DOHH2 (cell line): ENCODE measurements at regions not wholly inside any gene's neighbourhood (a gene's known extent, or its start where the extent isn't known, plus 50 kb on each side); places are given as distances from the start of the nearest gene placed in this dataset.

ENCODE experiments used
- H3F3A ChIP-seq: fragments of 200-600 bp; sonication (generic), shearing (Covaris generic); 2 replicates; pipeline ENCODE4 v1.6.0; 2016; ENCODE audit warnings: antibody characterized with exemption, mild to moderate bottlenecking; ENCODE audit not compliant: control insufficient read depth, insufficient read depth
- H3K27ac ChIP-seq: fragments of 200-600 bp; sonication (generic); 2 replicates; pipeline ENCODE4 v1.5.1; 2014; ENCODE audit warnings: low read depth, mild to moderate bottlenecking, low read length, moderate library complexity
- H3K27me3 ChIP-seq: fragments of 200-600 bp; sonication (generic); 2 replicates; pipeline ENCODE4 v1.6.1; 2014; ENCODE audit warnings: mild to moderate bottlenecking, low read length, mixed read lengths; ENCODE audit not compliant: control insufficient read depth
- H3K36me3 ChIP-seq: fragments of 200-600 bp; sonication (generic); 2 replicates; pipeline ENCODE4 v1.6.1; 2014; ENCODE audit warnings: mild to moderate bottlenecking, low read length, moderate library complexity, mixed read lengths; ENCODE audit not compliant: control insufficient read depth
- H3K4me1 ChIP-seq: fragments of 200-600 bp; sonication (generic); 2 replicates; pipeline ENCODE4 v1.6.1; 2014; ENCODE audit warnings: mild to moderate bottlenecking, low read length, mixed read lengths; ENCODE audit not compliant: control insufficient read depth
- H3K4me2 ChIP-seq: fragments of 200-600 bp; sonication (generic); 2 replicates; pipeline ENCODE4 v1.6.0; 2014; ENCODE audit warnings: mild to moderate bottlenecking, low read length, moderate library complexity
- H3K4me3 ChIP-seq: fragments of 200-600 bp; sonication (generic); 2 replicates; pipeline ENCODE4 v1.5.1; 2014; ENCODE audit warnings: mild to moderate bottlenecking, low read length, mixed read lengths
- H3K79me2 ChIP-seq: fragments of 200-600 bp; sonication (generic); 2 replicates; pipeline ENCODE4 v1.6.1; 2014; ENCODE audit warnings: mild to moderate bottlenecking, low read length, mixed read lengths; ENCODE audit not compliant: control insufficient read depth
- H3K9me2 ChIP-seq: fragments of 200-600 bp; sonication (generic); replicated peaks from 2 replicates; pipeline ENCODE4 v1.6.1; 2014; ENCODE audit warnings: mild to moderate bottlenecking, low read length, mixed read lengths; ENCODE audit not compliant: control insufficient read depth
- H3K9me3 ChIP-seq: fragments of 200-600 bp; sonication (generic); 2 replicates; pipeline ENCODE4 v1.6.1; 2014; ENCODE audit warnings: antibody characterized with exemption, low read length, mixed read lengths; ENCODE audit not compliant: control insufficient read depth, insufficient read depth
- H4K20me1 ChIP-seq: fragments of 200-600 bp; sonication (generic); 2 replicates; pipeline ENCODE4 v1.6.0; 2014; ENCODE audit warnings: low read depth, mild to moderate bottlenecking, antibody characterized with exemption, low read length, moderate library complexity; ENCODE audit not compliant: control insufficient read depth, insufficient read depth
- CTCF ChIP-seq: fragments of 200-600 bp; sonication (generic); IDR thresholded peaks from one replicate; pipeline ENCODE4 v1.5.1; 2014; ENCODE audit warnings: antibody characterized with exemption, mild to moderate bottlenecking, low read depth, low read length; ENCODE audit not compliant: poor library complexity, severe bottlenecking
- EZH2phosphoT487 ChIP-seq: fragments of 200-600 bp; sonication (generic); IDR thresholded peaks from 2 replicates; pipeline ENCODE4 v1.6.1; 2017; ENCODE audit warnings: borderline replicate concordance, mild to moderate bottlenecking, antibody characterized with exemption, low read length, moderate library complexity, mixed read lengths

GRCh38 chr11:109527496-109527895 is 105.5 kb downstream of the C11orf87 start:
- Histone ChIP-seq H3K9me3 (no peaks in the 10 kb centered on the region), H3F3A (no peaks in the 10 kb centered on the region), H3K36me3 (no peaks in the 10 kb centered on the region), H3K27me3 (no peaks in the 10 kb centered on the region), H3K4me3 (no peak overlapping the region), H3K79me2 (no peaks in the 10 kb centered on the region), H3K4me1 (no peaks in the 10 kb centered on the region), H3K4me2 (no peak overlapping the region), H3K27ac (no peak overlapping the region), H3K9me2 (no peaks in the 10 kb centered on the region), H4K20me1 (no peaks in the 10 kb centered on the region)
- TF ChIP-seq CTCF (no peak), EZH2phosphoT487 (no peak)

GRCh38 chr11:109547356-109548027 is 125.5 kb downstream of the C11orf87 start:
- Histone ChIP-seq H4K20me1 (no peaks in the 10 kb centered on the region), H3K27ac (no peak overlapping the region), H3K79me2 (no peaks in the 10 kb centered on the region), H3K27me3 (no peaks in the 10 kb centered on the region), H3K36me3 (no peaks in the 10 kb centered on the region), H3F3A (no peaks in the 10 kb centered on the region), H3K4me2 (no peak overlapping the region), H3K4me1 (no peaks in the 10 kb centered on the region), H3K9me3 (no peaks in the 10 kb centered on the region), H3K4me3 (no peak overlapping the region), H3K9me2 (no peaks in the 10 kb centered on the region)
- TF ChIP-seq CTCF (no peak), EZH2phosphoT487 (no peak)

GRCh38 chr11:109552376-109552775 is 130.4 kb downstream of the C11orf87 start:
- Histone ChIP-seq H3K9me3 (no peaks in the 10 kb centered on the region), H3K36me3 (no peaks in the 10 kb centered on the region), H3K79me2 (no peaks in the 10 kb centered on the region), H3K9me2 (no peaks in the 10 kb centered on the region), H3F3A (no peaks in the 10 kb centered on the region), H3K27ac (no peak overlapping the region), H3K27me3 (no peaks in the 10 kb centered on the region), H3K4me1 (no peaks in the 10 kb centered on the region), H3K4me2 (no peak overlapping the region), H4K20me1 (no peaks in the 10 kb centered on the region), H3K4me3 (no peak overlapping the region)
- TF ChIP-seq CTCF (no peak), EZH2phosphoT487 (no peak)
